Urinary bladder (tissue), 3 donors: ENCODE measurements at regions not wholly inside any gene's neighbourhood (a gene's known extent, or its start where the extent isn't known, plus 50 kb on each side); places are given as distances from the start of the nearest gene placed in this dataset.
"Not testable (repeated sequence)": the region's sequence is repeated elsewhere in the genome, so short reads cannot be mapped to it uniquely, and the experiment has no call there.

Source experiments
- DNase-seq: peaks from one replicate; pipeline ENCODE4 v3.0.0-alpha.2; 2015; ENCODE audit errors: extremely low spot score
- H3K27ac ChIP-seq: one replicate; pipeline ENCODE4 v1.5.1; 2013; ENCODE audit warnings: low read depth, mild to moderate bottlenecking, moderate library complexity
- H3K36me3 ChIP-seq: one replicate; pipeline ENCODE4 v1.6.1; 2013; ENCODE audit warnings: mild to moderate bottlenecking, moderate library complexity; ENCODE audit not compliant: insufficient read depth
- H3K4me1 ChIP-seq: one replicate; pipeline ENCODE4 v1.6.1; 2013; ENCODE audit warnings: mild to moderate bottlenecking, moderate library complexity; ENCODE audit not compliant: insufficient read depth
- H3K4me3 ChIP-seq: one replicate; pipeline ENCODE4 v1.5.1; 2013; ENCODE audit warnings: low read depth, low read length
- WGBS: extraction: QIAGEN DNeasy Blood & Tissue Kit; methylation state at CpG from one replicate; pipeline ENCODE4 v1.1.7; 2013; 5-methylcytosine and 5-hydroxymethylcytosine counted together
- donor health status: healthy with polysubstance abuse.
- donor health status: healthy.

DNA sequence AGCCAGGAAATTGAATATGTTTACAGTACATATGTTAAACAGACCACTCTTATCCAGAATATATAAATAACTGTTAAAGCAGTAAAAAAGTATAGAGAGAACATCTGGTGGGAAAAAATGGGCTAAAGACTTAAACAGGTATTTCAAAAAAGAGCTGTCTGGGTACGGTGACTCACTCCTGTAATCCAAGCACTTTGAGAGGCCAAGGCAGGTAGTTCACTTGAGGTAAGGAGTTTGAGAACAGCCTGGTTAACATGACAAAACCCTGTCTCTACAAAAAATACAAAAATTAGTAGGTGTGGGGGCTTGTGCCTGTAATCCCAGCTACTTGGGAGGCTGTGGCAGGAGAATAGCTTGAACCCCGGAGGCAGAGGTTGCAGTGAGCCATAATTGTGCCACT is 171.4 kb upstream of the FSIP2 start:
- WGBS = 62% methylated on average over 2 of the region's 2 CpGs
- Histone ChIP-seq H3K4me1 (no peaks in the 10 kb centered on the region), H3K4me3 (no peak overlapping the region), H3K27ac (no peak overlapping the region), H3K36me3 (no peaks in the 10 kb centered on the region)
- DNase-seq = no peak

DNA sequence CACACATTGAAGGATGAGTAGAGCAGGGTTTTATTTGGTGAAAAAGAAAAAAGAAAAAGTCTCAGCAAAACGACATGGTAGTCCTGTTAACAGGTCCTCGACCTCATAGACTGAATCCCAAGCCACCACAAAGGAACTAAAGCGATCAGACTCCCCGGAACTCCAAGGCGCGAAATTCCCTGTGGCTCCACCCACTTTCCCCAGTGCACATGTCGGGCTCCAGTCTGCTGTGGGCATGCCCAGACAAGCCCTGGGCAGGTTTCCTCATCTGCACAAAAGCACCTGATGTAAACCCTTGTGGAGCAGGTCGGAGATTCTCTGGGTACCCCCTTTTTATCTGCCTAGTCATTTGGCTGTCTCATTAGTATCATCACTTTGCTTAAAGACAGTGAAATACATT is 170.7 kb upstream of the FSIP2 start:
- 89% methylated on average over 8 of the region's 8 CpGs for WGBS
- no peaks in the 10 kb centered on the region for H3K4me1 ChIP-seq
- no peak for DNase-seq
- H3K36me3 ChIP-seq = no peaks in the 10 kb centered on the region
- no peak overlapping the region for H3K4me3 ChIP-seq
- H3K27ac ChIP-seq = no peak overlapping the region

DNA sequence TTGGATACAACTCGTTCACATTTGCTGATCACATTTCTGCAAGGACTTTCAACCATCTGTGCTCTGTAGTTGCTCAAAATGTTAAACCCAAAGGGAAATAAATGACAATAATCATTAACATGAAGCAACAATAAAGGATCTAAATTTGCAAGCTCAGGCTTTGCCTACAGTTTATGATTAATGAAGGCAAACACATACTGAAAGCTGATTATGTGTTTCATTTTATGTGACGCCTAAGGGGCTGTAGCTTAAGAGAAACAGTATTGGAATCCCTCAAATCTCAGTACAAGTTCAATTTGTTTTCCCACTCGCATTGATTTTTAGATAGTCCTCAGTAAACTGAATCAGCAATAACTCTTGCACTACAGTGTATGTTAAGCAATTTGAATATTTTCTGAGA is 160.3 kb upstream of the FSIP2 start:
- Histone ChIP-seq H3K36me3 (no peaks in the 10 kb centered on the region), H3K27ac (no peak overlapping the region), H3K4me3 (no peak overlapping the region), H3K4me1 (no peaks in the 10 kb centered on the region)
- 85% methylated on average over 3 of the region's 3 CpGs for WGBS
- DNase-seq = no peak

DNA sequence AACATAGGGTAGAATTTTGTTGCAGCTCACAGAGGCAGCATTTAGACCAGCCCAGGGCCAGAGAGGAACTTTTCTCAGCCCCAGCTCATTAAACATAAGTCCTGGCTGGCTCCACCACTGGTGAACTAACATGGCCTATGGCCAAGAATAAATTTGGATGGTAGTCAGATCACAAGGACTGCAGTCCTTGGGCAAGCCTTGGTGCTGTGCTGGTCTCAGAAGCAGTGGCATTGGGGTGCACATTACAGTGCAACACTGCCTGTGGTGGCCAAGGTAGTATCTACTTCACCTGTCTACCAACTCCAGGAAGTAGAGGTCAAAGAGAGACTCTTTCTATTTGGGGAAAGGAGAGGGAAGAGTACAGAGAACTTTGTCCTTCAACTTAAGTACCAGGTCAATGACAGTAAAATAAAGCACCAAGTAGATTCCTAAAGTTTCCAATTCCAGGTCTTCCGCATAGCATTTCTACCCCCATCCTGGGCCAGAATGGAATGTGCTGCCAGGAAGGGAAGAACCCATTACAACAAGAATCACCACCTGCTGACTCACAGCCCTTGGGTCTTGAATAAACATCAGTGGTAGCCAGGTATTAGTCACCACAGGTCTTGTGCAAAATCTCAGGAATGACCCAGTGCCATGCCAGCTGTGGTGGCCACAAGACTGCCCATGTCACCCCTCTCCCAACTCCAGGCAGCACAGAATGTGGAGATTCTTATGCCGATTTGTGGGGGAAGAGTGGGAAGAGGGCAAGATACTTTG is 155.4 kb upstream of the FSIP2 start:
- DNase-seq = no peak
- H3K4me1 ChIP-seq = no peaks in the 10 kb centered on the region
- H3K4me3 ChIP-seq = no peak overlapping the region
- H3K36me3 ChIP-seq = no peaks in the 10 kb centered on the region
- H3K27ac ChIP-seq = no peak overlapping the region
- WGBS = 75% methylated on average over 2 of the region's 2 CpGs

DNA sequence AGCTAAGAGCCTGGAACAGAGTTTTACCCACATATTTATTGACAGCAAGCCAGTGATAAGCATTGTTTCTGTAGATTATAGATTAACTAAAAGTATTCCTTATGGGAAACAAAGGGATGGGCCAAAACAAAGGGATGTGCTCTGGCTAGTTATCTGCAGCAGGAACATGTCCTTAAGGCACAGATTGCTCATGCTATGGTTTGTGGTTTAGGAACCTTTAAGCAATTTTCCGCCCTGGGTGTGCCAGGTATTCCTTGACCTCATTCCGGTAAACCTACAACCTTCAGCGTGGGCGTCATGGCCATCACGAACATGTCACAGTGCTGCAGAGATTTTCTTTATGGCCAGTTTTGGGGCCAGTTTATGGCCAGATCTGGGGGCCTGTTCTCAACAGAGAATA is 153.4 kb upstream of the FSIP2 start:
- not testable (repeated sequence) for H3K4me1 ChIP-seq, H3K36me3 ChIP-seq, H3K27ac ChIP-seq, DNase-seq, H3K4me3 ChIP-seq
- WGBS = 96% methylated on average over 5 of the region's 5 CpGs

DNA sequence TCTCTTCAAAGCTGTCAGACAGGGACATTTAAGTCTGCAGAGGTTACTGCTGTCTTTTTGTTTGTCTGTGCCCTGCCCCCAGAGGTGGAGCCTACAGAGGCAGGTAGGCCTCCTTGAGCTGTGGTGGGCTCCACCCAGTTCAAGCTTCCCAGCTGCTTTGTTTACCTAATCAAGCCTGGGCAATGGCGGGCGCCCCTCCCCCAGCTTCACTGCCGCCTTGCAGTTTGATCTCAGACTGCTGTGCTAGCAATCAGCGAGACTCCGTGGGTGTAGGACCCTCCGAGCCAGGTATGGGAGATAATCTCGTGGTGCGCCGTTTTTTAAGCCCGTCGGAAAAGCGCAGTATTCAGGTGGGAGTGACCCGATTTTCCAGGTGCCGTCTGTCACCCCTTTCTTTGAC is 147.3 kb upstream of the FSIP2 start:
- not testable (repeated sequence) for H3K4me1 ChIP-seq, H3K4me3 ChIP-seq, H3K36me3 ChIP-seq, DNase-seq, H3K27ac ChIP-seq
- WGBS = 89% methylated on average over 14 of the region's 14 CpGs

DNA sequence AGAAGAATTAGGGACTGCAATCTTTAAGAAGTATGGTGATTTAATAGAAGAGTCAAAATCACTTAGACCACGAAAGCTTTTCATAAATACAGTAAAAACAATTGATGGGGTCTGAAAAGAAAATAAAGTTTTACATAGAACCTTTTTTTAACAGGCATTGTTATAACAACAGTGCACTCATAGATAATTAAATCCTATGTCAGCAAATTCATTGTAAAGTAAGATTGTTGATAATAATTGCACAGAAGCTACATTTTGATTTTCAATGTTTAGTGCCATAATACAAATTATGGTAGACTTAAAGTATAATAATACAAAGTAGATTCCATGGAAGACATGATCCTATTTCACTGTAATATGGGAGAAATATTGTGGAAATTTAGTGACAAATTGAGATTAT is 130.7 kb upstream of the FSIP2 start:
- DNase-seq = no peak
- 78% methylated on average over 1 of the region's 1 CpG for WGBS
- Histone ChIP-seq H3K4me1 (no peaks in the 10 kb centered on the region), H3K4me3 (no peak overlapping the region), H3K27ac (no peak overlapping the region), H3K36me3 (no peaks in the 10 kb centered on the region)

DNA sequence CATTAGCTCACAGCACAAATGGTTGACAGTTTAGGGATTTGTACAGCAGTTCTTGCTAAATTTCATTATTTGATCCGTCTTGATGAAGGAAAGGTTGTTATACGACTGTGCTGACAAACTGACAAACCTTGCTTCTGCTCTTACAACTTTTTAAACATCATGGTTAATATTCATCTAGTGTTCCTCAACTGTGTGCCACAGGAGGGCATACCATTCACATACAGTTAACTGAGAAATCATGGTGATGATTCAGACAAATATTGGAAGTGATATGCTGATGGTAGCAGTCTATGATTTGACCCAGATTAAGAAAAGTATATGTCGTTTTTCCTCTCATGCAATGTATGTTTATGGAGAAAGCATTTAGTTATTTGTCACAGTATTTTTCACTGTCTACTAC is 129.8 kb upstream of the FSIP2 start:
- no peak for DNase-seq
- Histone ChIP-seq H3K27ac (no peak overlapping the region), H3K4me3 (no peak overlapping the region), H3K36me3 (no peaks in the 10 kb centered on the region), H3K4me1 (no peaks in the 10 kb centered on the region)
- WGBS = 44% methylated on average over 3 of the region's 3 CpGs

DNA sequence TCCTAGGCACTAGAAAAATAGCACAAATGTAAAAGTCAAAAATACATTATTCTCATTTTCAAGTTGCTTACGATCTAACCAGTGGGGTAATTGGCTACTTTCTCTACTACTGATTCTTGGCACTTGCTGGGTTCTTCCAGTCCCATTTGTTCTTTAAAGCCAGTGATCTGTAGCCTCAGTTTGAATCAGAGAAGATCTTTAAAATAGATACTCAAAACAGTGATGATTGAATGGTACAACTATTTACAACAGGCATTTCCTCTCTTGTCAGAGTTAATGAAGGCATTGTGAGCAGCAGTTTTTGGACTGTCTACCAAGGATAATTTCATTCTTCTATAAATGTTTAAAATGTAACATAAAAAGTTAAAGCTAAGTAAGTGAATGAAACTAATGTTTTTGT is 128.3 kb upstream of the FSIP2 start:
- no peaks in the 10 kb centered on the region for H3K4me1 ChIP-seq
- no peaks in the 10 kb centered on the region for H3K36me3 ChIP-seq
- 75% methylated on average over 1 of the region's 1 CpG for WGBS
- no peak overlapping the region for H3K4me3 ChIP-seq
- DNase-seq = no peak
- no peak overlapping the region for H3K27ac ChIP-seq

DNA sequence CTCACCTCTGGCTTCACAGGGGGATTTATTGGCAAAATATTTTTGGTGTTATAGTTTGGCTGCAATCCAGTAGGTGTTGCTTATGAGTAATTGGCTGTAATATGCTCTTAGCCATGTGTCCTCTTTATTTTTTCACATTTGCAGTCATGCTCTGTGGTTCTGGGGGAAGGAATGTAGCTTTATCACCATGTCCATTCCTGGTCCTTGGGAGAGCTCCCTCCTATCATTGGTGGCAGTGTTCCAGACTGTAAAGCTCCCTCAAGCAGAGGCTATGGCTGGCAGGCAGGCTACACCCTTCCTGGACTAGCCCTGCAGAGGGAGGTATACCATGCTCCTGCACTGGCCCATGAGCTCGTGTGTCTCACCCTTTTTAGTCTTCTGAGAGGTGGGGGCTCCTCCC is 120.0 kb upstream of the FSIP2 start:
- DNase-seq = no peak
- Histone ChIP-seq H3K4me1 (no peaks in the 10 kb centered on the region), H3K36me3 (no peaks in the 10 kb centered on the region), H3K27ac (no peak overlapping the region), H3K4me3 (no peak overlapping the region)
- 57% methylated on average over 1 of the region's 1 CpG for WGBS

DNA sequence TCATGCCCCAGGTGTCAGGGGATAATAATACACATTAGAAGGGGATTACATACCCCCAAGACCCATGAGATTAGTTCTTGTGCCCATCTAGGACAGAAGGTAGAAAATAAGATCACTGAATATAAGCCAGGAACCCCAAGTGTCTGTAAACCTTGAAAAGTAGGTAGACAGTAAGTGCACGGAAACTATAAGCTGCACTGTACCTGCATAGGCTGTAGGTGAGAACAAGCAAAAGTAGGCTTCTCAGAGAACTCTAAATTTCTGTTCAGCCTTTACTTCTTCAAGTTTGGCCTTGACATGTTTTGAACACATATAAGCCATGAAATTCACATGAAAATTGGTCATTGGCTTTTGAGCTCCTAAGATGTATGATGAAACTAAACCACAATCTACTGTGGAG is 113.0 kb upstream of the FSIP2 start:
- H3K4me1 ChIP-seq = no peaks in the 10 kb centered on the region
- 82% methylated on average over 1 of the region's 1 CpG for WGBS
- H3K27ac ChIP-seq = no peak overlapping the region

DNA sequence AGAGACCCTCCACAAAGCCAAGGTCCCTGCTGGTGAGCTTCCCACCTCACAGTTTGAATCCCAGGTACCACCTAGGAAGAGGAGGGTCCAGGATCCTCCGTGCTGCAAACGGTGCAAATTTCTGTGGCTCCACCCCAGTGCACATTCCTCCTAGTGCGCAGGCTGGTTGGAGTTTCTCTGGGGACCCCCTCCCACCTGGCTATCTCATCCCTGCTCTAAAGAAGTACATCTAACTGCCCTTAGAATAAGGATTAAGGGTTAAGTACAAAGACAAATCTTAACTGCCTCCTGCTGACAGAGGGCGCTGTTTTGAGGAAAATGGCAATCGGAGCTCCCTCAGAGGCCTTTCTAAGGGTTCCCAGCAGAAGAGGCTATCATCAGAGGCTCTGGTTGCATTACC is 109.6 kb upstream of the FSIP2 start:
- DNase-seq = no peak
- Histone ChIP-seq H3K27ac (no peak overlapping the region), H3K4me1 (no peaks in the 10 kb centered on the region), H3K36me3 (no peaks in the 10 kb centered on the region), H3K4me3 (no peak overlapping the region)
- 36% methylated on average over 5 of the region's 5 CpGs for WGBS

More for the DNA sequence above, 113.0 kb upstream of the FSIP2 start:
- H3K36me3 ChIP-seq = no peaks in the 10 kb centered on the region
- no peak for DNase-seq
- no peak overlapping the region for H3K4me3 ChIP-seq

DNA sequence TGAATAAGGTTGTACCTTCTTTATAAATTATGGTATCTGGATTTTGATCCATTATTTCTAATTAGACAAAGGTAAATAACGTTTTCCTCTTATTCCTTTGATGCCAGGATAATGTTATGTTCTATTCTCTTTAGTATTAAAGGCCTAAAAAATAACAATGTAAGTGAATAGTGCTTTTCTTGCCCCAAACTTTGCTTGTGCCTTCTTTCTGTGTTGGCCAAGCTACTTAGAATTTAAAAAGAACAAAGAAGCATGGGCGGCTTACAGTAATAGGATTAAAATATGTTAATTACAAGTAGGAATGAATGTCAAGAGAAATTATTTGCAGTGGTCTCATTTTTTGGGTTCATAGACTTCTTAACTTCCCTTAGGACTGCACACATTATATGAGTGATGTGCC is 105.0 kb upstream of the FSIP2 start:
- 81% methylated on average over 2 of the region's 2 CpGs for whole genome bisulfite sequencing
- DNase-seq = no peak
- no peak overlapping the region for H3K27ac ChIP-seq
- no peaks in the 10 kb centered on the region for H3K4me1 ChIP-seq
- H3K4me3 ChIP-seq = no peak overlapping the region
- no peaks in the 10 kb centered on the region for H3K36me3 ChIP-seq

DNA sequence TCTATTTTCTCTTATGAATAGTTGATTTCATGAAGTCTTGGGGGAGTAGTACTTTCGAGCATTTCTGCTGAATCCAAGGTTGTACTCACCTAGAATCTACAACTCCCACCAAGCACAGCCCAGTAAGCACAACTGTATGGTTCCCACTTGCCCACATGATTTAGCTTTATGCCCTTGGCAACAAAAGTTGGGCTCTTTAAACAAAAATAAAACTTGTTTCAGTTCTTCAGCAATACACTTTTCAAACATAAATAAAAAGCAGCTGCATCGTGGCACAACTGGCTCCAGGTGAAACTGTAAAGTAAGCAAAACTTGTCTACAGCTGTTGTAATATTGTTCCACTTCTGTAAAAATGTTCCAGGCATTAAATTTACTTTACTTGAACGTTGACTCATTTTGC is 99.8 kb upstream of the FSIP2 start:
- WGBS = 44% methylated on average over 3 of the region's 3 CpGs
- DNase-seq = no peak
- H3K27ac ChIP-seq = no peak overlapping the region

DNA sequence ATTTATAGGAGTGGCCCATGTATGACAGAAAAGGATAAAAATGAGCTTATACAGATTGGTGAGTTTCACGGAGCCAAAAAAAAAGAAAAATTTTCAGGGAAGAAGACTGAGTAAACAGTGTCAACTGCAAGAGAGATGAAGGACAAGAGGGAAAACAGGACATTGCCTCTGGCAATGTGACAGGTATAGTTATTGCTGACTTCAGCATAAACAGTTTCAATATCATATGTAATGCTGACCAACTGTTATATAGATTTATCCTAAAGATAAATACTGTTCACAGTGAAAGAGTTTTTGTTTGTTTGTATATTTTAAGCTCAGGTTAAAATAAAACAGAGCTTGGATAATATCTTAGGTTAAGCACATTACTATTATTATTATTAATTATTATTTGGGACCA is 98.0 kb upstream of the FSIP2 start:
- Histone ChIP-seq H3K4me1 (no peaks in the 10 kb centered on the region), H3K27ac (no peak overlapping the region), H3K4me3 (no peak overlapping the region), H3K36me3 (no peaks in the 10 kb centered on the region)
- no peak for DNase-seq
- WGBS = 68% methylated on average over 1 of the region's 1 CpG

More for the DNA sequence above, 99.8 kb upstream of the FSIP2 start:
- Histone ChIP-seq H3K4me3 (no peak overlapping the region), H3K4me1 (no peaks in the 10 kb centered on the region), H3K36me3 (no peaks in the 10 kb centered on the region)
